Spleen (tissue), 11 donors: ENCODE measurements at regions not wholly inside any gene's neighbourhood (a gene's known extent, or its start where the extent isn't known, plus 50 kb on each side); places are given as distances from the start of the nearest gene placed in this dataset.

Experiments used
- DNase-seq: peaks from one replicate; pipeline ENCODE4 v3.0.0-alpha.2; 2020
- H3K27ac ChIP-seq, 8 donors: fragments of 200-600 bp; sonication (generic) in 7 of 8; 1 replicate in 4 of 8; 2 replicates in 4 of 8; pipeline versions ENCODE4 v1.5.0 to v1.8.0; 2016 to 2021; ENCODE audit warnings: inconsistent platforms in 4 of 8, mild to moderate bottlenecking in 4 of 8, moderate library complexity in 1 of 8
- H3K27me3 ChIP-seq, 7 donors: fragments of 200-600 bp; sonication (generic) in 6 of 7; replicated peaks in 1 of 7; 1 replicate in 4 of 7; 2 replicates in 3 of 7; pipeline versions ENCODE4 v1.5.0 to v1.8.0; 2016 to 2021; ENCODE audit warnings: inconsistent platforms in 3 of 7, mild to moderate bottlenecking in 1 of 7
- H3K36me3 ChIP-seq, 6 donors: fragments of 200-600 bp; sonication (generic) in 5 of 6; 1 replicate in 4 of 6; 2 replicates in 2 of 6; pipeline versions ENCODE4 v1.5.0 to v1.8.0; 2016 to 2021; ENCODE audit warnings: inconsistent platforms in 2 of 6
- H3K4me1 ChIP-seq, 6 donors: fragments of 200-600 bp; sonication (generic) in 5 of 6; 1 replicate in 3 of 6; 2 replicates in 3 of 6; pipeline versions ENCODE4 v1.5.0 to v1.8.0; 2016 to 2021; ENCODE audit warnings: inconsistent platforms in 3 of 6
- H3K4me3 ChIP-seq, 8 donors: fragments of 200-600 bp; sonication (generic) in 7 of 8; 1 replicate in 4 of 8; 2 replicates in 4 of 8; pipeline versions ENCODE4 v1.5.0 to v1.8.0; 2016 to 2021; ENCODE audit warnings: inconsistent platforms in 4 of 8, mild to moderate bottlenecking in 4 of 8, moderate library complexity in 2 of 8
- H3K9me3 ChIP-seq, 8 donors: fragments of 200-600 bp; sonication (generic) in 7 of 8; 1 replicate in 4 of 8; 2 replicates in 4 of 8; pipeline versions ENCODE4 v1.5.0 to v1.8.0; 2016 to 2021; ENCODE audit warnings: inconsistent platforms in 4 of 8
- CTCF ChIP-seq, 11 experiments: fragments of 200-600 bp in 7 of 11; fragments of 450-650 bp in 4 of 11; sonication (generic) in 4 of 11; IDR thresholded peaks in 8 of 11; conservative IDR thresholded peaks in 3 of 11; 1 replicate in 7 of 11; 2 replicates in 4 of 11; pipeline versions ENCODE4 v1.4.0 to v1.8.0; 2016 to 2021; ENCODE audit warnings: antibody characterized with exemption in 11 of 11, inconsistent platforms in 4 of 11, mild to moderate bottlenecking in 1 of 11
- POLR2A ChIP-seq, 3 donors: fragments of 450-650 bp; IDR thresholded peaks; one replicate each; pipeline ENCODE4 v1.5.1; 2017; ENCODE audit warnings: antibody characterized with exemption in 3 of 3, mild to moderate bottlenecking in 1 of 3
- POLR2AphosphoS5 ChIP-seq, 3 donors: sonication (generic); formaldehyde crosslinking; IDR thresholded peaks; one replicate each; pipeline ENCODE4 v1.5.1; 2017; ENCODE audit warnings: antibody characterized with exemption in 3 of 3
- WGBS, 5 donors: extraction: QIAGEN DNeasy Blood & Tissue Kit in 3 of 5; methylation state at CpG; one replicate each; pipeline versions ENCODE4 v1.1.5 to v1.1.7; 2013 to 2018; 5-methylcytosine and 5-hydroxymethylcytosine counted together
- intact Hi-C: fragments of 100-400 bp; cut with DNase I; formaldehyde crosslinking; loops from one replicate; pipeline ENCODE4 v1.15.0; 2023; ENCODE audit warnings: low total_unique reads
- donor health status: healthy with polysubstance abuse.
- donor health status: DM: no; HTN: no; CAD: no; lungs with moderate emphysema.
- donor health status: DM: no; HTN: no; CAD: no.
- donor health status: Bipolar disorder and iron deficiency.
- donor health status: healthy.
- donor health status: DM: no; HTN: no; CAD: no.
- donor health status: DM: yes; HTN: yes; CAD: no.

- H3K9me3 ChIP-seq = no peaks in the 10 kb centered on the region
- H3K27me3 ChIP-seq = peaks cover 3 to 47% (median 5%) of the 10 kb centered on the region in 7 donors
- 53 to 65% (median 58%) methylated on average over 10 of the region's 10 CpGs for WGBS, 5 donors
- H3K27ac ChIP-seq = no peak overlapping the region
- intact Hi-C loops = no loop called here
- no peak overlapping the region for H3K4me3 ChIP-seq
- no peaks in the 10 kb centered on the region for H3K36me3 ChIP-seq
- TF ChIP-seq CTCF (IDR thresholded peaks at IDR 0.05 in 8 of 11, conservative IDR thresholded peaks at IDR 0.05 in 3 of 11) = no peak
- TF ChIP-seq POLR2AphosphoS5 (IDR thresholded peaks at IDR 0.05) = no peak
- TF ChIP-seq POLR2A (IDR thresholded peaks at IDR 0.05) = no peak
- no peak for DNase-seq
- H3K4me1 ChIP-seq = no peaks in the 10 kb centered on the region
Observed at GRCh38 chr9:99359336-99359735, 137.3 kb downstream of the SEC61B start.

GRCh38 chr9:99360026-99360425, 137.9 kb downstream of the SEC61B start:
- TF ChIP-seq POLR2A (IDR thresholded peaks at IDR 0.05) (no peak), POLR2AphosphoS5 (IDR thresholded peaks at IDR 0.05) (no peak)
- 40 to 69% (median 54%) methylated on average over 1 to 2 of the region's 2 CpGs for WGBS, 5 donors
- DNase-seq = no peak
- H3K27ac ChIP-seq = no peak overlapping the region
- H3K9me3 ChIP-seq = no peaks in the 10 kb centered on the region
- no peak overlapping the region for H3K4me3 ChIP-seq
- no peaks in the 10 kb centered on the region for H3K36me3 ChIP-seq
- intact Hi-C loops = no loop called here
- H3K27me3 ChIP-seq = peaks cover 3 to 47% (median 5%) of the 10 kb centered on the region in 7 donors
- H3K4me1 ChIP-seq = no peaks in the 10 kb centered on the region

- TF ChIP-seq CTCF (IDR thresholded peaks at IDR 0.05 in 8 of 11, conservative IDR thresholded peaks at IDR 0.05 in 3 of 11) (no peak), POLR2A (IDR thresholded peaks at IDR 0.05) (no peak), POLR2AphosphoS5 (IDR thresholded peaks at IDR 0.05) (no peak)
- intact Hi-C loops = no loop called here
- Histone ChIP-seq H3K27me3 (peaks cover 3 to 48% (median 5%) of the 10 kb centered on the region in 7 donors), H3K4me3 (no peak overlapping the region), H3K4me1 (no peaks in the 10 kb centered on the region), H3K27ac (no peak overlapping the region), H3K9me3 (no peaks in the 10 kb centered on the region), H3K36me3 (no peaks in the 10 kb centered on the region)
- 10 to 21% (median 18%) methylated on average over 8 of the region's 8 CpGs for WGBS, 5 donors
- DNase-seq = no peak
Observed at GRCh38 chr9:99361817-99362216, 139.7 kb downstream of the SEC61B start.

- H3K27ac ChIP-seq = no peak overlapping the region
- peaks cover 3 to 47% (median 5%) of the 10 kb centered on the region in 7 donors for H3K27me3 ChIP-seq
- intact Hi-C loops = no loop called here
- TF ChIP-seq POLR2AphosphoS5 (IDR thresholded peaks at IDR 0.05) (no peak), CTCF (IDR thresholded peaks at IDR 0.05 in 8 of 11, conservative IDR thresholded peaks at IDR 0.05 in 3 of 11) (no peak)
- no peaks in the 10 kb centered on the region for H3K36me3 ChIP-seq
- no peak for DNase-seq
- no peaks in the 10 kb centered on the region for H3K4me1 ChIP-seq
- no peak overlapping the region for H3K4me3 ChIP-seq
- no peaks in the 10 kb centered on the region for H3K9me3 ChIP-seq
Observed at GRCh38 chr9:99362321-99362720, 140.2 kb downstream of the SEC61B start.

GRCh38 chr9:99363509-99363908, 141.4 kb downstream of the SEC61B start:
- Histone ChIP-seq H3K9me3 (no peaks in the 10 kb centered on the region), H3K4me1 (peaks cover 0 to 7% (median 6%) of the 10 kb centered on the region in 6 donors), H3K27me3 (peaks cover 3 to 54% (median 5%) of the 10 kb centered on the region in 7 donors), H3K4me3 (no peak overlapping the region), H3K27ac (no peak overlapping the region), H3K36me3 (no peaks in the 10 kb centered on the region)
- intact Hi-C loops = no loop called here
- DNase-seq = no peak
- WGBS, 5 donors = 66 to 90% (median 86%) methylated on average over 3 of the region's 3 CpGs
- TF ChIP-seq POLR2AphosphoS5 (IDR thresholded peaks at IDR 0.05) (no peak), POLR2A (IDR thresholded peaks at IDR 0.05) (no peak), CTCF (IDR thresholded peaks at IDR 0.05 in 8 of 11, conservative IDR thresholded peaks at IDR 0.05 in 3 of 11) (no peak)
